ENCODE measurements at regions not wholly inside any gene's neighbourhood (a gene's known extent, or its start where the extent isn't known, plus 50 kb on each side); places are given as distances from the start of the nearest gene placed in this dataset.

GRCh38 chr2:128451084-128452023 is 132.7 kb upstream of the HS6ST1 start:
- no peak for DNase-seq

DNA sequence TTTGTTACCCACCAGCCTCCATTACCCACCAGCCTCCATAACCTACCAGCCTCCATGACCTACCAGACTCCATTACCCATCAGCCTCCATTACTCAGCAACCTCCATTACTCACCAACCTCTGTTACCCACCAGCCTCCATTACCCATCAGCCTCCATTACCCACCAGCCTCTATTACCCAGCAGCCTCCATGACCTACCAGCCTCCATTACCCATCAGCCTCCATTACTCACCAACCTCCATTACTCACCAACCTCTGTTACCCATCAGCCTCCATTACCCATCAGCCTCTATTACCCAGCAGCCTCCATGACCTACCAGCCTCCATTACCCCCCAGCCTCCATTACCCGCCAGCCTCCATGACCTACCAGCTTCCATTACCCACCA is 133.3 kb upstream of the HS6ST1 start:
- DNase-seq = no peak

DNA sequence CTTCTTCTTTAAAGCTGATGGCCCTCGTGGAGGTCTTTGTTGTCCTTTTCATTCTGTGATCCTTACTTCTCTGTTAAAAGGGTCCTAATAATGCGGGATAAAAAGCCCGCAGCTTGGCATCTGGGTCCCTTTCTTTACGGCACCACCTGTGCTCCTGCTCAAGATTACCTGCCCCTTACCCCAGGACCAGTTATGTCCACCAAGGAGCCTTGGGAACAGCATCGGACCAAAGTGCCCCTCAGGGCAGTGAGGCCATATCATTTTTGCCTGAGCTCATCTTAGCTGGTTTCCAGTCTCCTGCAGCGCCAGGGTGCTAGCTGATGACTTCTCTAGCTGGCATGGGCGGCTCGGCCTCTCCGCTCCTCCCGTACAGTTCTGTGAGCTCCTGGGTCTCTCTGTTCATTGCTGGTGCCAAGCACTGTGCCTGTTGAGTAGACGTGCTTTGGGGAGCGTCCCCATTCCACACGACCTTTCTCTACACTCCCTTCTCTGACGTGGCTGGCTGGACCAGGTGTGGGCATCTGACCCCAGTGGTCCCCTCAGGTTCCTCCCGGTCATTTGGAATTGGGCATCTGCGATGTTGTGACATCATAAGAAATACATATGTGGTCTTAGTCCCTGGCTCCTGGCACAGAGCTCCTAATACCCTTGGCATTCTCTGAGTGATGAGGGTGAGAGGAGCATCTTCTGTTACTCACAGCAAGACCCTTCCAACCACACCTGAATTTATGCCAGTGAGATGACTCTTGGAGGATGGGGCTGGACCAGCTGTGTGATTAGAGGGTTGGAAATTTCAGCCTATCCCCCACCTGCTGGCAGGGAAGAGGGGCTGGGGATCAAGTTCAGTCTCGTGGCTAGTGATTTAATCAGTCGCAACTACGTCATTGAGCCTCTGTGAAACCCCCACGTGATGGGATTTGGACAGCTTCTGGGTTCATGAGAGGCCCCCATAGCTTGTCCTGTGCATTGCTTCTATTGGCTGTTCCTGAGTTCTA is 134.2 kb upstream of the HS6ST1 start:
- no peak for DNase-seq

DNA sequence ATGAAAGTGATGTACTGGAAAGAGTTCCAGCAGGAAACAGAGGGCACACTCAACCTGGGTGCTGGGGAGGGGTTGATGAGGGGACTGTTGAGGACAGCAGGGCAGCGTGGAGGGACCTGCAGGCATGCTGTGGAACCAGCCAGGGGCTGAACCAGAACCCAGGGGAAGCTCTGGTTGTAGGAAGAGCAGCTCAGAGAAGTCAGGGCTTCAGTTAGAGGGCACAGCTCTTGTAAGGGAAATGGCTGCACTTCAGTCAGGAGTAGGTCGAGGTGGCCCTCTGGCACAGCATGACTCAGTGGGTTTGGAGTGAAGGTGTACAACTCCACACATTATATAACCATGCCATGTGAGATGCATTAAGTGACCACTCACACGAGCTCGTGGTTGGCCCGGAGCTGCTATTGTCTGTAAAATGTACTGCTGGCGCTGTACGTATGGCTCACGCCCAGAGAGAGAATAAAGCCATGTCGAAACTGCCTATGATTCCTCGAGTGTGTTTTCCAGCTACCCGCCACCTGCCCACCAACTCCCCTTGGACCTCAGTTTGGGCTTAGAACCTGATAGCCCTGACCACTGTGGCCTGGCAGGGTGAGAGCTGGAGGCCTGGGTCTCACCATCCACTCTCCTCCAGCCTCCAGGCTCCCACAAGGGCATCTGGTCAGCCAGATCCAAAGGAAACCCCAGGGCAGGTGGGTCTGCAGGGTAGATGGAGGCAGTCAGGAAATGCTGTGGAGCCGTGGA is 136.5 kb upstream of the HS6ST1 start:
- no peak for DNase-seq

GRCh38 chr2:128455721-128456050 is 137.0 kb upstream of the HS6ST1 start:
- no peak for DNase-seq

DNA sequence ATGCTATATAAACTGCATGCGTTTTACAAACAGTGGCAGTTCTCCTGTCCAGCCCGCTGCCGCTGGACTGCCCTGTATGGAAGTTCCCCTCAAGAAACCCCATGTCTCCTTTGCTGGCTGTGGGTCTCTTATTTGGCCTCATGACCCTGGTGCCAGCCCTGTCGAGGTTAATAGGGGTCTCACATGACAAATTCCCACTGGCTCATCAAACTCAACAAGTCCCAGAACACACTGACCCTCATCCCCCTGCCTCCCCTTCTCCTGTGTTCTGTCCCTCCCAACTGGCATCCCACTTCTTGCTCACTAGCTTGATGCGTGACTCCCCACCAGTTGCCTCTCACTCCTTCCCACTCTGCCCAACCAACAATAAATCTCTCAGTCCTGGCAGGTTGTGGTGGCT is 137.6 kb upstream of the HS6ST1 start:
- no peak for DNase-seq

- DNase-seq = no peak
These were observed 138.4 kb upstream of the HS6ST1 start for GRCh38 chr2:128457006-128457604.

- DNase-seq = no peak
These were observed 139.0 kb upstream of the HS6ST1 start for GRCh38 chr2:128457716-128458115.

- DNase-seq = no peak
These were observed 139.8 kb upstream of the HS6ST1 start for GRCh38 chr2:128458505-128458904.

DNA sequence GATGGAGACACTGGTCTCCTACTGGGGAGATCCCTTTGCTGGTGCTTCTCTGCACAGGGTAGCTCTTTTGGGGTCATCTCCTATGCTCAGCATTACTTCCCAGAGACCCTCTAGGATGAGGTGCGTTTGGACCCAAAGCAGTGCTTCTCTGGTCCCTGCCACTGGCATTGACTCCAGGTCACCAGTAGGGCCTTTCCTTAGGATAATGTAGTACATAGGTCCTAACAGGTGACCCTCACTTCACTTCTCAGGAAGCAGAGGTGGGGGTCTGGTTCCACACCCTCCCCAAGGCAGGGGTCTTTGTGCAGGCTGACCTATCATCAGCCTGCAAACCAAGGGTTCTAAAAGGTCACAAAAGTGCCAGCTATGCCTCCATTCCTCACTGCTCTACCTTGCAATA is 145.8 kb upstream of the HS6ST1 start:
- DNase-seq = no peak

- no peak for DNase-seq
These were observed 146.8 kb upstream of the HS6ST1 start for GRCh38 chr2:128465246-128466170.

- no peak for DNase-seq
These were observed 147.7 kb upstream of the HS6ST1 start for GRCh38 chr2:128466376-128466775.

DNA sequence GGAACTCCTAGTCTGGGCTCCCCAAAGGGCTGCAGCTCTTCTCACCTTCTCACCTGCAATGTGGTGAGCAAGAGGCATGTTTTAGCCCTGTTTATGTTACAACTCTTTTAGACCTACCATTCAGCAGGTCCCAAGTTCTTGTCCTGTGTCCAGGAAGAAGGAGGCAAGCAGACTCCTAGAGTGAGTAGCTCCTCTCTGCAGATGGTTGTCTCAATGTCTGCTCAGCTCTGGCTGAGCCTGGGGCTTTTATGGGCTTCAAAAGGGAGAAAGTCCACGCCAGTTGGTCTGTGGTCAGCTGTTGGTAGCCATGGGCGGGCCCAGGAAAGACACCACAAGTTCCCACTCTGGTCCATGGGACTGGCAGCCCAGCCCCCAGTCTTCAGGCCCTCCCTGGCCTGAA is 148.1 kb upstream of the HS6ST1 start:
- DNase-seq = no peak

DNA sequence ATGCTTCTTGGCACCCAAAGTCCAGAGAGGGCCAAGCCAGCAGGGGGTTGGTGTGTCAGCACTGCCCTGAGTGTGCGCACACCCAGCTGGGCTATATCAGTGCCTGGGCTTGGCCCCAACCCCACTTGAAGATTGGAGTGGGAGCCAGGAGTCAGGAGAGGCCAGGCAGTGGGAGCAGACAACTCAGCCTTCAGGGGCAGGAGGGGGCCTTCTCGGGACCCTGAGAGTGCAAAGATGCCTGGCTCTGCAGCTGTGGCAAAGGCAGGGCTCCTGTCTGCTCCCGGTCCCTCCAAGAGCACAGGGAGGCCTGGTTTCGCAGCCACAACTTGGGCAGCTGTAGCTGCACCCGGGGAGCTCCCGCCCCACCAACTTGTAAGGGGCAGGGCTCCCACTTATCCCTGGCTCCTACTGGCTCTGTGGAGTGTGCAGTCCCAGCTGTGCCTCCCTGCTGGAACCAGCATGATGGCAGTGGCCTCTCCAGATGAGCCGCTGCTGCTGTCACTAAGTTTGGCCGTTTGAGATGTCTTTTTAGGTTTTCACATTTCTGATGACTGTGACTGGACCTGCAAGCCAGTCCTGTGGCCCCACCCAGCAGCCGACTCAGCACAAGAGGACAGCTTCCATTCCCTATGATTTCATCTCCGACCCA is 148.8 kb upstream of the HS6ST1 start:
- DNase-seq = no peak

DNA sequence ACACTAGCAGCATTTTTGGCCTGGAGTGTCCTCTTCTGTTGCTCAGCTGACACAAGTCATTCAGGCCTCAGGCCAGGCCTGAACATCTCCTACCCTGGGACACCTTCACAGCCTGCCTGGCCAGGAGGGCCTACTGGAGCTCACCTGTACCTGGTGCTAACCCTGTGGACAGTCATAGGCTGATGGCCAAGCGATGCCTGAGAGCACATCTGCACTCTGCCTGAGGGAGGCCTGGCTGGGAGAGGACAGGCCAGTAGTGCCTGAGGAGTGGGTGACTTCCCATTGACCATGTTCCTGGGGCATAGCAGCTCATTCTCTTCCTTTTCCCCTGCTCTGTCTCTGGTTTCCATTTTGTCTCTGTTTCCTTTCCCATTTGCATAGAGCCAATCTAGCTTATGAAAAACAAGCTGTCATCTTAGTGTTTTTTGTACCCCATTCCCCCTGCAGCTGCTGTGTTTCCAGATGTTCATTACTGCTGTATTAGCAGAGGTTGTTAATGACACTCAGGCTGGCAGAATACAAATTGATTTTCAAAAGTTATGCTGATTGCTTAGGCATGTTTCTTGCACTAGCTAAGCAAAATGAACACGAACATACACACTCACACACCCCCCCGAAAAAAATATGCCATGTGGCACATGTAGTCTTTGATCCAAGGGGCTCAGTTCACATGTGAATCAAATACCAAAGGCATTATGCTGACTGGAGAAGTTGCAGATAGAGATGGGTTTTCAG is 149.7 kb upstream of the HS6ST1 start:
- no peak for DNase-seq

- DNase-seq = no peak
These were observed 150.5 kb upstream of the HS6ST1 start for GRCh38 chr2:128469203-128469602.

- no peak for DNase-seq
These were observed 151.2 kb upstream of the HS6ST1 start for GRCh38 chr2:128469875-128470274.

GRCh38 chr2:128472789-128473174 is 154.1 kb upstream of the HS6ST1 start:
- DNase-seq = no peak

GRCh38 chr2:128473175-128474035 is 154.7 kb upstream of the HS6ST1 start:
- no peak for DNase-seq

All from 8988T (cell line).